ENCODE measurements at regions not wholly inside any gene's neighbourhood (a gene's known extent, or its start where the extent isn't known, plus 50 kb on each side); places are given as distances from the start of the nearest gene placed in this dataset.

DNA sequence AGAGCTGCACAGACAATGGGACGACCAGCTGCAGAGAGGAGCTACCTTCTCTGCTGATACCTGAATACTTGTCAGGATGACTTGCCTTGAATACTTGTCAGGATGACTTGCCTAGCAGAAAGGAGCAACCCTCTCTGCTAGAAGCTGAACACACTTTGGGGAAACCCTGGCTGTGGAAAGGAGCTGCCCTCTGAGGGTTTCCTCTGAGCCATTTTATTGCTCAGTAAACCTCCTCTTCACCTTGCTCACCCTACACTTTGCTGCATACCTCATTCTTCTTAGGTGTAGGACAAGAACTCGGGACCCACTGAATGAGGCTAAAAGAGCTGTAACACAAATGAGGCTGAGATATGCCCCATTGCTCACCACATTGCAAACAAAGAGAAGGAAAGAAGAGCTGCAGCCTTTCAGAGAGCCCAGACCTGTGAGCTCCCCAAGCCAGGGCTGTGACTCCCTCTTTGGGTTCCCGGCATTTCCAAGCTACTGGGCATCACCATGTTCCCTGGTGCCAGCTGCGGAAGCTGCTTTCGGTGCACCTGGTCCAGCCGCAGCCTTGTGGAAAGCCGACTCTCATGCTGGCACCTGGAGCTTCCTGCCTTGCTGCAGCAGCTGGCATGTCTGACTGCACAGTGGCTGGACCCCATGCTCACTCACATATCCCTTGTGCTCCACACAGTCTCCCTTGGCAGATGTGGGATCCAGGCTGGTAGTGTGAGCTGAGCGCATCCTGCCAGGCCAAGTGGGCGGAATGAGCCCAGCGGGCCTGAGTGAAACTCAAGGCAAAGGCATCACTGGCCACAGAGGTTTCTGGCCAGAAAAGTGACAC, 106.7 kb upstream of the AHI1 start:
- TF ChIP-seq EZH2 (IDR thresholded peaks at IDR 0.05; ENCODE audit: borderline replicate concordance, low read depth, low read length, severe bottlenecking): no peak
- TF ChIP-seq, protein P1, sequence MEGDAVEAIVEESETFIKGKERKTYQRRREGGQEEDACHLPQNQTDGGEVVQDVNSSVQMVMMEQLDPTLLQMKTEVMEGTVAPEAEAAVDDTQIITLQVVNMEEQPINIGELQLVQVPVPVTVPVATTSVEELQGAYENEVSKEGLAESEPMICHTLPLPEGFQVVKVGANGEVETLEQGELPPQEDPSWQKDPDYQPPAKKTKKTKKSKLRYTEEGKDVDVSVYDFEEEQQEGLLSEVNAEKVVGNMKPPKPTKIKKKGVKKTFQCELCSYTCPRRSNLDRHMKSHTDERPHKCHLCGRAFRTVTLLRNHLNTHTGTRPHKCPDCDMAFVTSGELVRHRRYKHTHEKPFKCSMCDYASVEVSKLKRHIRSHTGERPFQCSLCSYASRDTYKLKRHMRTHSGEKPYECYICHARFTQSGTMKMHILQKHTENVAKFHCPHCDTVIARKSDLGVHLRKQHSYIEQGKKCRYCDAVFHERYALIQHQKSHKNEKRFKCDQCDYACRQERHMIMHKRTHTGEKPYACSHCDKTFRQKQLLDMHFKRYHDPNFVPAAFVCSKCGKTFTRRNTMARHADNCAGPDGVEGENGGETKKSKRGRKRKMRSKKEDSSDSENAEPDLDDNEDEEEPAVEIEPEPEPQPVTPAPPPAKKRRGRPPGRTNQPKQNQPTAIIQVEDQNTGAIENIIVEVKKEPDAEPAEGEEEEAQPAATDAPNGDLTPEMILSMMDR (IDR thresholded peaks at IDR 0.05; ENCODE audit: borderline replicate concordance, extremely low read depth, low read length, poor library complexity, severe bottlenecking): no peak
- Histone ChIP-seq H3K79me2 (ENCODE audit: insufficient read depth, low read length) (no peaks in the 10 kb centered on the region), H3K27ac (ENCODE audit: low read length) (no peak overlapping the region), H4K20me1 (ENCODE audit: insufficient read depth, low read length) (peaks cover 2% of the 10 kb centered on the region; the same call in 1 of the 2 replicates), H3K9me3 (ENCODE audit: insufficient read depth, low read length, severe bottlenecking) (no peaks in the 10 kb centered on the region), H3K36me3 (ENCODE audit: insufficient read depth, low read length) (no peaks in the 10 kb centered on the region), H3K4me1 (ENCODE audit: insufficient read depth, low read length) (no peaks in the 10 kb centered on the region), H2AFZ (ENCODE audit: low read depth, low read length) (no peak overlapping the region), H3K4me2 (ENCODE audit: insufficient read depth, low read length) (no peak overlapping the region), H3K9ac (ENCODE audit: low read depth, low read length) (no peak overlapping the region), H3K27me3 (ENCODE audit: insufficient read depth, low read length, poor library complexity) (peaks cover 5% of the 10 kb centered on the region), H3K4me3 (ENCODE audit: low read depth in 1 of 2, low read length in 2 of 2) (no peak overlapping the region)
- DNase-seq: no peak
- no peak for ATAC-seq (ENCODE audit: insufficient read depth, low read depth)

DNA sequence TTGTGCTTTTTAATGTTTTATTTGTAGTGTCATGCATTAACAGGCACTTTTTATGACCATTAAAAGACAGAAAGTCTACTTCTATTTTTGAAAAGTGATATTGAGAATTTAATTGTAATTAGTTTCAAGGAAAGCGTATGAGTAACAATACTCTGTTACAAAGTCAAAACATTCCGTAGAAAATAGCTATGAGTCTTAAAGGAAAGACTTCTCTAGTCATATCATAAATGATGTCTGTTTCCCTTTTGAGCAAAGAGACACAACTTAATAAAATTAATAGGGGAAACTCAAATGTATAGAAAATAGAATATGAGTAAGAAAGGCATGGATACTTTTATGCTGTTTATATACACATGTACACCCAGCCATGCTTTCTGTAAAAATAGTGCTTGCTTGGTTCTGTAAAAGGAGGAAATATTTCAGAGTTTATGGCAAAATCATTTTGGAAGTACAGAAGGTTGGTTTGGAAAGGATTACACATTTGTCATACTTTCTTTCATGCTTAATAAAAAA, 107.8 kb upstream of the AHI1 start:
- ATAC-seq (ENCODE audit: insufficient read depth, low read depth) (no peak), DNase-seq (no peak)
- Histone ChIP-seq H4K20me1 (ENCODE audit: insufficient read depth, low read length) (peaks cover 2% of the 10 kb centered on the region; the same call in 1 of the 2 replicates), H3K9ac (ENCODE audit: low read depth, low read length) (no peak overlapping the region), H3K27ac (ENCODE audit: low read length) (no peak overlapping the region), H3K27me3 (ENCODE audit: insufficient read depth, low read length, poor library complexity) (peaks cover 5% of the 10 kb centered on the region), H3K9me3 (ENCODE audit: insufficient read depth, low read length, severe bottlenecking) (no peaks in the 10 kb centered on the region), H3K4me1 (ENCODE audit: insufficient read depth, low read length) (no peaks in the 10 kb centered on the region), H3K36me3 (ENCODE audit: insufficient read depth, low read length) (no peaks in the 10 kb centered on the region), H3K4me2 (ENCODE audit: insufficient read depth, low read length) (no peak overlapping the region), H3K4me3 (ENCODE audit: low read depth in 1 of 2, low read length in 2 of 2) (no peak overlapping the region), H3K79me2 (ENCODE audit: insufficient read depth, low read length) (no peaks in the 10 kb centered on the region), H2AFZ (ENCODE audit: low read depth, low read length) (no peak overlapping the region)
- TF ChIP-seq, protein P1 (IDR thresholded peaks at IDR 0.05; ENCODE audit: borderline replicate concordance, extremely low read depth, low read length, poor library complexity, severe bottlenecking): no peak
- no peak for TF ChIP-seq EZH2 (IDR thresholded peaks at IDR 0.05; ENCODE audit: borderline replicate concordance, low read depth, low read length, severe bottlenecking)

DNA sequence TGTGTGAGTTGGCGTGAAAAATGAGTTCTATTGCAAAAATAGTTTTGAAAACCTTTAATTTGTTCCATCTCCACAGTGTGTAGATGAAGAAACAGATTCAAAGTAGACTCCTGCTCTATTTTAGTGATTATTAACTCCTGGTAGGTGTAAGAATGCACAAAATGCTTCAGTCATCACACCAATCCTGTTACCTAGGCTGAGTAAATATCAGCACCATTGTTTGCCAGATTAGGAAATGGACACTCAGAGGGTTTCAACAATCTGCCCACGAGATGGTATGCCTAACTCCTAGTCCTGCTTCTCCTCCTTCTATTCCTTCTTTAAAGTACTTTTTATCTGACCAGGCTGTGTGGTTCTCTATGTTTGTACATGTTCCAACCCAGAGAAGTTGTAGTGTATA, 108.9 kb upstream of the AHI1 start:
- Histone ChIP-seq H3K27ac (ENCODE audit: low read length) (no peak overlapping the region), H2AFZ (ENCODE audit: low read depth, low read length) (no peak overlapping the region), H3K4me1 (ENCODE audit: insufficient read depth, low read length) (no peaks in the 10 kb centered on the region), H4K20me1 (ENCODE audit: insufficient read depth, low read length) (peaks cover 2% of the 10 kb centered on the region; the same call in 1 of the 2 replicates), H3K4me2 (ENCODE audit: insufficient read depth, low read length) (no peak overlapping the region), H3K9ac (ENCODE audit: low read depth, low read length) (no peak overlapping the region), H3K36me3 (ENCODE audit: insufficient read depth, low read length) (no peaks in the 10 kb centered on the region), H3K4me3 (ENCODE audit: low read depth in 1 of 2, low read length in 2 of 2) (no peak overlapping the region), H3K79me2 (ENCODE audit: insufficient read depth, low read length) (no peaks in the 10 kb centered on the region), H3K9me3 (ENCODE audit: insufficient read depth, low read length, severe bottlenecking) (no peaks in the 10 kb centered on the region), H3K27me3 (ENCODE audit: insufficient read depth, low read length, poor library complexity) (peaks cover 5% of the 10 kb centered on the region)
- no peak for ATAC-seq (ENCODE audit: insufficient read depth, low read depth)
- no peak for DNase-seq
- TF ChIP-seq EZH2 (IDR thresholded peaks at IDR 0.05; ENCODE audit: borderline replicate concordance, low read depth, low read length, severe bottlenecking): no peak
- TF ChIP-seq, protein P1 (IDR thresholded peaks at IDR 0.05; ENCODE audit: borderline replicate concordance, extremely low read depth, low read length, poor library complexity, severe bottlenecking): no peak
